Vagina (tissue), 2 donors: ENCODE measurements at regions not wholly inside any gene's neighbourhood (a gene's known extent, or its start where the extent isn't known, plus 50 kb on each side); places are given as distances from the start of the nearest gene placed in this dataset.

ENCODE experiments used
- CTCF ChIP-seq, 3 experiments: fragments of 450-650 bp in 2 of 3; fragments of 200-600 bp in 1 of 3; sonication (generic) in 1 of 3; IDR thresholded peaks; one replicate each; pipeline ENCODE4 v1.5.1; 2017 to 2019; ENCODE audit warnings: antibody characterized with exemption in 3 of 3, mild to moderate bottlenecking in 2 of 3, moderate library complexity in 2 of 3
- POLR2A ChIP-seq, 2 donors: fragments of 450-650 bp; IDR thresholded peaks; one replicate each; pipeline ENCODE4 v1.6.1; 2017; ENCODE audit warnings: antibody characterized with exemption in 2 of 2, mild to moderate bottlenecking in 2 of 2, moderate library complexity in 2 of 2

GRCh38 chr9:86591472-86591871 lies 237.3 kb upstream of the TUT7 start:
- TF ChIP-seq CTCF (IDR thresholded peaks at IDR 0.05), result no peak
- TF ChIP-seq POLR2A (IDR thresholded peaks at IDR 0.05), result no peak
